ENCODE measurements at regions not wholly inside any gene's neighbourhood (a gene's known extent, or its start where the extent isn't known, plus 50 kb on each side); places are given as distances from the start of the nearest gene placed in this dataset.

DNA sequence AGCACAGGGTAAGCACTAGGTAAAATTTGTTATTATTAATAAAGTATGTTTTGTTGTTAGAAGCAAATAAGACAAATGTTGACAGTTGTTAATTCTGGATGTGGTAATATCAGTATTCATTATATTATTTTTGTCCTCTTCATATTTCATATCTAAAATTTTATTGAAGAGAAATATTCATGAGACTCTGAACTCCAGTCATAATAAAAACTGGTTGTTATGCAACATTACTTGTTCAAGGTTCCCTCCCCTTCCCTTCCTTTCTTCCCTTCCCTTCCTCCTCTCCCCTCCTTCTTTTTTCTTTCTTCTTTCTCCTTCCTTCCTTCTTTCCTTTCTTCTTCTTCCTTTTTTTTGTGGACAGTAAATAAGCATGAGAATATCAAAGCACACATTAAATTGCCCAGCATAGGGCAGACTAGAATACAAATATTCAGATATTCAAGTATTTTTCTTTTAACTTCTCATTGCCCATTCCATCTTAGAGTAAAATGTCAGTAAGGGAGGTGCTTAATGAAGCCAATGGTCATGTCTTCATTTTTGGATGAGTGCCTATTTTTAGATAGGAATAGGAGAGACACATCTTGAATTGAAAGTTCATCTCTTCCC, 245.0 kb downstream of the INHBA start:
- Histone ChIP-seq H3K4me3 (no peak overlapping the region), H3K27ac (no peak overlapping the region), H3K9me3 (no peaks in the 10 kb centered on the region), H3K4me1 (ENCODE audit: control insufficient read depth in 1 of 2, low read depth in 2 of 2) (no peaks in the 10 kb centered on the region), H3K27me3 (replicated peaks; ENCODE audit: insufficient read depth) (no peaks in the 10 kb centered on the region), H3K36me3 (no peaks in the 10 kb centered on the region)
- TF ChIP-seq, protein P1, sequence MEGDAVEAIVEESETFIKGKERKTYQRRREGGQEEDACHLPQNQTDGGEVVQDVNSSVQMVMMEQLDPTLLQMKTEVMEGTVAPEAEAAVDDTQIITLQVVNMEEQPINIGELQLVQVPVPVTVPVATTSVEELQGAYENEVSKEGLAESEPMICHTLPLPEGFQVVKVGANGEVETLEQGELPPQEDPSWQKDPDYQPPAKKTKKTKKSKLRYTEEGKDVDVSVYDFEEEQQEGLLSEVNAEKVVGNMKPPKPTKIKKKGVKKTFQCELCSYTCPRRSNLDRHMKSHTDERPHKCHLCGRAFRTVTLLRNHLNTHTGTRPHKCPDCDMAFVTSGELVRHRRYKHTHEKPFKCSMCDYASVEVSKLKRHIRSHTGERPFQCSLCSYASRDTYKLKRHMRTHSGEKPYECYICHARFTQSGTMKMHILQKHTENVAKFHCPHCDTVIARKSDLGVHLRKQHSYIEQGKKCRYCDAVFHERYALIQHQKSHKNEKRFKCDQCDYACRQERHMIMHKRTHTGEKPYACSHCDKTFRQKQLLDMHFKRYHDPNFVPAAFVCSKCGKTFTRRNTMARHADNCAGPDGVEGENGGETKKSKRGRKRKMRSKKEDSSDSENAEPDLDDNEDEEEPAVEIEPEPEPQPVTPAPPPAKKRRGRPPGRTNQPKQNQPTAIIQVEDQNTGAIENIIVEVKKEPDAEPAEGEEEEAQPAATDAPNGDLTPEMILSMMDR (IDR thresholded peaks at IDR 0.05) = no peak
- no peak for DNase-seq (ENCODE audit: low spot score)
- no peak for ATAC-seq (ENCODE audit: insufficient number of reproducible peaks, low FRiP score, low read depth)

DNA sequence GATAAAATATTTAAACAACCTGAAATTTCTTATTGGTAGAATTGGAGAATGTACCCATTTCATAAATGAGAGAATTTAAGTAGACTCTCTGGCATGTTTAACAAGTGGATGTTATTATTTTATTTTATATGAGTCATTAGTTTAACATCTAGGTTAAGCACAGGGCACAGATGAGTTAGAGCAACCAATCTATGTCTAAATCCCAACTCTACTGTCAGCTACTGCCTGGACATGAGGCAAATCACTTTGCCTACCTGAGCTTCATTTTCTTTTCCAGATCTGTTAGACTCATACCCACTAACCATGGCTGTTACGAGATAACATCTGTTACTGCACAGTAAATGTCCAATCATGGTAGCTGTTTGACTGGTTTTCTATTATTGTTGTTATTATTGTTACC, 251.1 kb downstream of the INHBA start:
- H3K36me3 ChIP-seq = no peaks in the 10 kb centered on the region

DNA sequence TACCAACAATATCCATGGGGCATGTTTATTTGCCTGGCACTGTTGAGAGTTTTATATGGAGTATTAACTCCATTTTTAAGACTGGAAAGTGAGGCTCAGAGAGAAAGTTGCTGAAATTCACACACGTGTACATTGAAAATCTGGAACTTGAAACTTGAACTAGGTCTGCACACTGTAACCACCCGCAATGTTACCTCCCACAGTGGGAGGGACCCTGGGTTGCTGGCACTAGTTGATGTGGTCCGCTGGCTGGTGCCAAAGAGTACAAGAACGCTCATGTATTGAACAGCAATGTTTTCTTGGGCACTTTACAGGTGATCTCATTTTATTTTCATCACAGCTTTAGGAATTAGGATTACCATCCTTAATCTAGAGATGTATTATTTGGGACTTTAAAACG, 253.2 kb downstream of the INHBA start:
- ATAC-seq (ENCODE audit: insufficient number of reproducible peaks, low FRiP score, low read depth) = no peak
- no peak for DNase-seq (ENCODE audit: low spot score)

More for the DNA sequence above, 251.1 kb downstream of the INHBA start:
- DNase-seq (ENCODE audit: low spot score) (no peak), ATAC-seq (ENCODE audit: insufficient number of reproducible peaks, low FRiP score, low read depth) (no peak)
- H3K27me3 ChIP-seq (replicated peaks; ENCODE audit: insufficient read depth) = no peaks in the 10 kb centered on the region
- no peak overlapping the region for H3K4me3 ChIP-seq
- H3K9me3 ChIP-seq = no peaks in the 10 kb centered on the region
- no peak overlapping the region for H3K27ac ChIP-seq
- TF ChIP-seq, protein P1 (IDR thresholded peaks at IDR 0.05) = no peak
- H3K4me1 ChIP-seq (ENCODE audit: control insufficient read depth in 1 of 2, low read depth in 2 of 2) = peaks cover 4 to 32% of the 10 kb centered on the region in 2 donors

DNA sequence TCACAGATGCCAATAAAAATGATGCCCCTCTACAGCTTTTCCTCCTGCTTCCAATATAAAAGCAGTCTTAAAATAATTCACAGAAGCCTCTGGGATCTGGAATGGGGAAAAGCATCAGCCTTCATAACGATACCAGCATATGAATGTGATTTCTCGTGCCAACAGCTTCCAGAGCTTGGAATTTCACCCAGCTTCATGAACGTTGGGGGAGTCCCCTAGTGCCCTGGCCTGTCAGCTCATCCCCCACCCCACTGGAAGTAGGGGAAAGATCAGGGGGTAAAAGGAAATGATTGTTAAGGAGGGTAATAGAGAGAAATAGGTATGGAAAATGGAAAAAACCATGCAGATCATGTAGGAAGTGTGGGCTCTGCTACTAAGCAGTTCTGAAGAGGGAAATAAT, 253.6 kb downstream of the INHBA start:
- H3K27ac ChIP-seq = no peak overlapping the region
- TF ChIP-seq, protein P1 (IDR thresholded peaks at IDR 0.05) = no peak
- DNase-seq (ENCODE audit: low spot score) (no peak), ATAC-seq (ENCODE audit: insufficient number of reproducible peaks, low FRiP score, low read depth) (no peak)
- peaks cover 9 to 44% of the 10 kb centered on the region in 2 donors for H3K4me1 ChIP-seq (ENCODE audit: control insufficient read depth in 1 of 2, low read depth in 2 of 2)
- H3K4me3 ChIP-seq = no peak overlapping the region
- no peaks in the 10 kb centered on the region for H3K36me3 ChIP-seq
- H3K27me3 ChIP-seq (replicated peaks; ENCODE audit: insufficient read depth) = no peaks in the 10 kb centered on the region
- no peaks in the 10 kb centered on the region for H3K9me3 ChIP-seq

More for the DNA sequence above, 253.2 kb downstream of the INHBA start:
- Histone ChIP-seq H3K4me1 (ENCODE audit: control insufficient read depth in 1 of 2, low read depth in 2 of 2) (peaks cover 9 to 44% of the 10 kb centered on the region in 2 donors), H3K36me3 (no peaks in the 10 kb centered on the region), H3K4me3 (no peak overlapping the region), H3K27ac (no peak overlapping the region), H3K27me3 (replicated peaks; ENCODE audit: insufficient read depth) (no peaks in the 10 kb centered on the region), H3K9me3 (no peaks in the 10 kb centered on the region)
- TF ChIP-seq, protein P1 (IDR thresholded peaks at IDR 0.05) = no peak

DNA sequence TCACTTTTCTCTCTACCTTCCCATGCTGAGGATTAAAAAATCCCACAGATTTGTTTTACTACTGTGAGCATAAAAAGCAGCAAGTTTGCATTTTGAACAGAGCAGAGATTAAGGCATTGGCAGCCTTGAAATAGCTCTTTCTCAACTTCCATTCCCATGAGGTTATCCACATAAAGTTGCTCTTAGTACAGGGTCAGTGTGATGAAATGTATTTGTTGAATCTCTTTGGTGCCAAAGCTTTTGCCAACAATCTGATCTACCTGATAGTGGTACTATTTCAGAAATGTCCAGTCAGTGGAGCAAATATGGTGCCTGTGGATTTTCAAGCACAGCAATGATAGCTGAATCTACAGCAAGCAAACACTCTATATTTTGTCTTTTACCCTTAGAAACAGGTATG, 254.8 kb downstream of the INHBA start:
- TF ChIP-seq, protein P1 (IDR thresholded peaks at IDR 0.05) = no peak
- ATAC-seq (ENCODE audit: insufficient number of reproducible peaks, low FRiP score, low read depth) = peak; percentile 75
- no peak for DNase-seq (ENCODE audit: low spot score)
- H3K27me3 ChIP-seq (replicated peaks; ENCODE audit: insufficient read depth) = no peaks in the 10 kb centered on the region
- H3K4me1 ChIP-seq (ENCODE audit: control insufficient read depth in 1 of 2, low read depth in 2 of 2) = peaks cover 9 to 44% of the 10 kb centered on the region in 2 donors
- H3K27ac ChIP-seq = peak overlapping the region; percentile 62 to 71
- no peaks in the 10 kb centered on the region for H3K36me3 ChIP-seq
- no peak overlapping the region for H3K4me3 ChIP-seq
- no peaks in the 10 kb centered on the region for H3K9me3 ChIP-seq
